Neuronal stem cell (in vitro differentiated cells): ENCODE measurements at regions not wholly inside any gene's neighbourhood (a gene's known extent, or its start where the extent isn't known, plus 50 kb on each side); places are given as distances from the start of the nearest gene placed in this dataset.
A peak's percentile ranks its signal among the peaks of the same experiment; 100 is the strongest.
"Not testable (repeated sequence)": the region's sequence is repeated elsewhere in the genome, so short reads cannot be mapped to it uniquely, and the experiment has no call there.

Experiments used
- DNase-seq: peaks from one replicate; pipeline ENCODE4 v3.0.0-alpha.2; 2013; ENCODE audit warnings: low spot score
- H2AFZ ChIP-seq: one replicate; pipeline ENCODE4 v1.6.1; 2013; ENCODE audit warnings: mild to moderate bottlenecking, low read length, inconsistent platforms
- H2AK5ac ChIP-seq: 2 replicates; pipeline ENCODE4 v1.6.1; 2013; ENCODE audit warnings: low read depth, mild to moderate bottlenecking, inconsistent platforms, low read length, moderate library complexity, mixed read lengths
- H2BK120ac ChIP-seq: 2 replicates; pipeline ENCODE4 v1.6.1; 2013; ENCODE audit warnings: low read depth, mild to moderate bottlenecking, inconsistent platforms, low read length, moderate library complexity, mixed read lengths
- H2BK12ac ChIP-seq: one replicate; pipeline ENCODE4 v1.6.1; 2013; ENCODE audit warnings: low read length, inconsistent platforms
- H2BK15ac ChIP-seq: 2 replicates; pipeline ENCODE4 v1.6.1; 2013; ENCODE audit warnings: mild to moderate bottlenecking, low read length, inconsistent platforms, mixed read lengths
- H2BK5ac ChIP-seq: one replicate; pipeline ENCODE4 v1.6.1; 2013; ENCODE audit warnings: inconsistent platforms, mild to moderate bottlenecking, low read length, moderate library complexity
- H3K14ac ChIP-seq: one replicate; pipeline ENCODE4 v1.6.1; 2013; ENCODE audit warnings: low read length, inconsistent platforms
- H3K18ac ChIP-seq: 2 replicates; pipeline ENCODE4 v1.6.1; 2013; ENCODE audit warnings: low read length, inconsistent platforms
- H3K23ac ChIP-seq: 2 replicates; pipeline ENCODE4 v1.6.1; 2013; ENCODE audit warnings: low read depth, mild to moderate bottlenecking, mixed read lengths, low read length, inconsistent platforms; ENCODE audit not compliant: poor library complexity
- H3K27ac ChIP-seq: replicated peaks from 3 replicates; pipeline ENCODE4 v1.5.1; 2013; ENCODE audit warnings: low read length, inconsistent platforms
- H3K27me3 ChIP-seq, 3 experiments: 2 replicates each; pipeline ENCODE4 v1.6.1; 2013; ENCODE audit warnings: low read length in 3 of 3, mild to moderate bottlenecking in 2 of 3, inconsistent platforms in 1 of 3, low read depth in 1 of 3, mixed read lengths in 1 of 3, moderate library complexity in 1 of 3; ENCODE audit not compliant: control insufficient read depth in 3 of 3, insufficient read depth in 3 of 3
- H3K36me3 ChIP-seq, 2 donors: replicated peaks in 1 of 2; 2 replicates each; pipeline ENCODE4 v1.6.1; 2013; ENCODE audit warnings: low read length in 2 of 2; ENCODE audit not compliant: control insufficient read depth in 2 of 2, insufficient read depth in 2 of 2
- H3K4ac ChIP-seq: 2 replicates; pipeline ENCODE4 v1.6.1; 2013; ENCODE audit warnings: inconsistent platforms, mild to moderate bottlenecking, low read length, moderate library complexity
- H3K4me1 ChIP-seq, 2 donors: 1 replicate in 1 of 2; 2 replicates in 1 of 2; pipeline ENCODE4 v1.6.1; 2013; ENCODE audit warnings: low read length in 2 of 2, low read depth in 1 of 2; ENCODE audit not compliant: control insufficient read depth in 2 of 2, insufficient read depth in 1 of 2
- H3K4me2 ChIP-seq: one replicate; pipeline ENCODE4 v1.6.1; 2013; ENCODE audit warnings: mild to moderate bottlenecking, low read length, inconsistent platforms; ENCODE audit not compliant: insufficient read depth, poor library complexity, severe bottlenecking
- H3K4me3 ChIP-seq, 2 donors: 2 replicates each; pipeline ENCODE4 v1.5.1; 2013; ENCODE audit warnings: low read length in 2 of 2, mild to moderate bottlenecking in 2 of 2, inconsistent platforms in 1 of 2, moderate library complexity in 1 of 2
- H3K79me1 ChIP-seq: one replicate; pipeline ENCODE4 v1.6.1; 2013; ENCODE audit warnings: low read depth, mild to moderate bottlenecking, inconsistent platforms, low read length, moderate library complexity
- H3K9ac ChIP-seq: one replicate; pipeline ENCODE4 v1.6.1; 2013; ENCODE audit warnings: mild to moderate bottlenecking, low read depth, low read length, inconsistent platforms; ENCODE audit not compliant: poor library complexity
- H3K9me3 ChIP-seq, 2 donors: replicated peaks in 1 of 2; 2 replicates each; pipeline versions ENCODE3 to v1.6.1; 2013; ENCODE audit warnings: low read length in 2 of 2, mild to moderate bottlenecking in 2 of 2, inconsistent platforms in 1 of 2, low read depth in 1 of 2, mixed read lengths in 1 of 2, moderate library complexity in 1 of 2; ENCODE audit not compliant: control insufficient read depth in 2 of 2, insufficient read depth in 1 of 2
- H4K8ac ChIP-seq: one replicate; pipeline ENCODE4 v1.6.1; 2013; ENCODE audit warnings: low read depth, mild to moderate bottlenecking, inconsistent platforms, low read length, moderate library complexity
- H4K91ac ChIP-seq: one replicate; pipeline ENCODE4 v1.6.1; 2013; ENCODE audit warnings: low read length, low read depth, mild to moderate bottlenecking, inconsistent platforms; ENCODE audit not compliant: poor library complexity
- WGBS, 2 donors: extraction: QIAGEN DNeasy Blood & Tissue Kit; methylation state at CpG; one replicate each; pipeline ENCODE4 v1.1.7; 2013; ENCODE audit warnings: missing lambda C conversion rate in 2 of 2, mixed read lengths in 1 of 2; ENCODE audit not compliant: insufficient read length in 2 of 2, insufficient replicate concordance in 1 of 2; ENCODE audit errors: extremely low coverage in 2 of 2; 5-methylcytosine and 5-hydroxymethylcytosine counted together

GRCh38 chr13:55582294-55582693 is 1558.4 kb upstream of the PRR20A start:
- H3K23ac ChIP-seq, H2AFZ ChIP-seq, H4K91ac ChIP-seq, H2BK15ac ChIP-seq, H2AK5ac ChIP-seq, H3K14ac ChIP-seq, H3K4ac ChIP-seq, H3K79me1 ChIP-seq, H3K36me3 ChIP-seq, H3K27me3 ChIP-seq, H2BK5ac ChIP-seq, H3K9me3 ChIP-seq, H3K4me1 ChIP-seq, H3K18ac ChIP-seq, H4K8ac ChIP-seq, H3K4me3 ChIP-seq, H2BK12ac ChIP-seq, H3K27ac ChIP-seq, H2BK120ac ChIP-seq, H3K4me2 ChIP-seq, H3K9ac ChIP-seq, DNase-seq: not testable (repeated sequence)
- WGBS, 2 donors, result no CpG with 5 or more reads among the region's 4 CpGs

GRCh38 chr13:55583953-55584593 is 1556.6 kb upstream of the PRR20A start:
- Histone ChIP-seq H2BK120ac (no peak overlapping the region), H3K79me1 (no peaks in the 10 kb centered on the region), H3K4me2 (no peak overlapping the region), H3K4me1 (no peaks in the 10 kb centered on the region), H3K36me3 (no peaks in the 10 kb centered on the region), H3K27ac (no peak overlapping the region), H2AFZ (no peak overlapping the region), H3K18ac (no peak overlapping the region), H2AK5ac (no peak overlapping the region), H3K14ac (no peak overlapping the region), H3K9me3 (no peaks in the 10 kb centered on the region), H2BK15ac (no peak overlapping the region), H2BK5ac (no peak overlapping the region), H3K23ac (no peak overlapping the region), H3K4ac (no peak overlapping the region), H4K91ac (no peak overlapping the region), H4K8ac (no peak overlapping the region), H3K4me3 (no peak overlapping the region), H2BK12ac (no peak overlapping the region), H3K27me3 (no peaks in the 10 kb centered on the region), H3K9ac (no peak overlapping the region)
- WGBS, 2 donors, result no CpG with 5 or more reads among the region's 6 CpGs
- DNase-seq, result no peak

GRCh38 chr13:55602784-55603183 is 1537.9 kb upstream of the PRR20A start:
- DNase-seq, result no peak
- H4K91ac ChIP-seq, result no peak overlapping the region
- no peak overlapping the region for H3K4ac ChIP-seq
- H3K4me1 ChIP-seq, result no peaks in the 10 kb centered on the region
- no peak overlapping the region for H3K14ac ChIP-seq
- no peak overlapping the region for H3K9ac ChIP-seq
- H4K8ac ChIP-seq, result no peak overlapping the region
- H3K18ac ChIP-seq, result no peak overlapping the region
- H2AK5ac ChIP-seq, result no peak overlapping the region
- H2BK120ac ChIP-seq, result no peak overlapping the region
- H3K9me3 ChIP-seq, result peaks cover 0 to 1% of the 10 kb centered on the region in 2 donors
- no peak overlapping the region for H2AFZ ChIP-seq
- no peak overlapping the region for H2BK15ac ChIP-seq
- H3K36me3 ChIP-seq, result no peaks in the 10 kb centered on the region
- H3K27ac ChIP-seq, result no peak overlapping the region
- no peak overlapping the region for H2BK12ac ChIP-seq
- no peak overlapping the region for H3K4me2 ChIP-seq
- no peak overlapping the region for H3K4me3 ChIP-seq
- no CpG with 5 or more reads among the region's 1 CpG for WGBS, 2 donors
- no peaks in the 10 kb centered on the region for H3K79me1 ChIP-seq
- H3K27me3 ChIP-seq, result no peaks in the 10 kb centered on the region
- no peak overlapping the region for H2BK5ac ChIP-seq
- H3K23ac ChIP-seq, result no peak overlapping the region

GRCh38 chr13:55606045-55606665 is 1534.6 kb upstream of the PRR20A start:
- Histone ChIP-seq H3K23ac (no peak overlapping the region), H3K27ac (no peak overlapping the region), H2BK5ac (no peak overlapping the region), H3K79me1 (no peaks in the 10 kb centered on the region), H3K4me3 (no peak overlapping the region), H3K27me3 (no peaks in the 10 kb centered on the region), H2BK12ac (no peak overlapping the region), H2AFZ (peak overlapping the region; percentile 15), H4K91ac (no peak overlapping the region), H3K14ac (no peak overlapping the region), H3K9ac (no peak overlapping the region), H3K4ac (no peak overlapping the region), H3K4me1 (no peaks in the 10 kb centered on the region), H4K8ac (peak overlapping the region; percentile 72), H2BK120ac (no peak overlapping the region), H3K4me2 (no peak overlapping the region), H2BK15ac (no peak overlapping the region), H2AK5ac (no peak overlapping the region), H3K36me3 (no peaks in the 10 kb centered on the region), H3K18ac (peak overlapping the region; percentile 24), H3K9me3 (peaks cover 0 to 1% of the 10 kb centered on the region in 2 donors)
- no CpG with 5 or more reads among the region's 20 CpGs for WGBS, 2 donors
- DNase-seq, result no peak
